Trophoblast cell (in vitro differentiated cells and primary cell): ENCODE measurements at regions not wholly inside any gene's neighbourhood (a gene's known extent, or its start where the extent isn't known, plus 50 kb on each side); places are given as distances from the start of the nearest gene placed in this dataset.

Experiments used
- DNase-seq, 2 donors: peaks; one replicate each; pipeline ENCODE4 v3.0.0-alpha.2; 2016
- H2AFZ ChIP-seq: 2 replicates; pipeline ENCODE4 v1.6.1; 2013; ENCODE audit warnings: low read length, moderate library complexity, mild to moderate bottlenecking; ENCODE audit not compliant: insufficient read depth, poor library complexity
- H2AK5ac ChIP-seq: 2 replicates; pipeline ENCODE4 v1.6.1; 2013; ENCODE audit warnings: mild to moderate bottlenecking, low read length
- H2BK120ac ChIP-seq: 2 replicates; pipeline ENCODE4 v1.6.1; 2013; ENCODE audit warnings: low read length, mild to moderate bottlenecking, moderate library complexity; ENCODE audit not compliant: insufficient read depth, poor library complexity
- H2BK12ac ChIP-seq: 2 replicates; pipeline ENCODE4 v1.6.1; 2013; ENCODE audit warnings: mild to moderate bottlenecking, low read length, moderate library complexity
- H2BK5ac ChIP-seq: 2 replicates; pipeline ENCODE4 v1.6.1; 2013; ENCODE audit warnings: low read length, low read depth, moderate library complexity, mild to moderate bottlenecking; ENCODE audit not compliant: poor library complexity
- H3K14ac ChIP-seq: 2 replicates; pipeline ENCODE4 v1.6.1; 2013; ENCODE audit warnings: mild to moderate bottlenecking, low read length
- H3K18ac ChIP-seq: 2 replicates; pipeline ENCODE4 v1.6.1; 2013; ENCODE audit warnings: mild to moderate bottlenecking, low read length
- H3K23ac ChIP-seq: 2 replicates; pipeline ENCODE4 v1.6.1; 2013; ENCODE audit warnings: low read length
- H3K27ac ChIP-seq: 2 replicates; pipeline ENCODE4 v1.5.1; 2013; ENCODE audit warnings: low read depth, mild to moderate bottlenecking, inconsistent platforms, low read length, moderate library complexity
- H3K27me3 ChIP-seq: 2 replicates; pipeline ENCODE4 v1.6.1; 2013; ENCODE audit warnings: inconsistent platforms, mild to moderate bottlenecking, low read length, moderate library complexity; ENCODE audit not compliant: insufficient read depth
- H3K36me3 ChIP-seq, 2 experiments: 1 replicate in 1 of 2; 2 replicates in 1 of 2; pipeline ENCODE4 v1.6.1; 2013; ENCODE audit warnings: low read length in 2 of 2, mild to moderate bottlenecking in 2 of 2, moderate library complexity in 1 of 2; ENCODE audit not compliant: insufficient read depth in 2 of 2, control insufficient read depth in 1 of 2
- H3K4ac ChIP-seq: 2 replicates; pipeline ENCODE4 v1.6.1; 2013; ENCODE audit warnings: low read depth, mild to moderate bottlenecking, low read length, moderate library complexity
- H3K4me1 ChIP-seq, 2 experiments: 1 replicate in 1 of 2; 2 replicates in 1 of 2; pipeline ENCODE4 v1.6.1; 2013; ENCODE audit warnings: low read length in 2 of 2, mild to moderate bottlenecking in 2 of 2, moderate library complexity in 1 of 2; ENCODE audit not compliant: insufficient read depth in 2 of 2, control insufficient read depth in 1 of 2
- H3K4me2 ChIP-seq: 2 replicates; pipeline ENCODE4 v1.6.1; 2013; ENCODE audit warnings: inconsistent platforms, mild to moderate bottlenecking, low read length, moderate library complexity
- H3K4me3 ChIP-seq: 2 replicates; pipeline ENCODE4 v1.5.1; 2013; ENCODE audit warnings: mild to moderate bottlenecking, low read depth, low read length, inconsistent platforms
- H3K79me1 ChIP-seq: one replicate; pipeline ENCODE4 v1.6.1; 2013; ENCODE audit warnings: low read length
- H3K79me2 ChIP-seq: 2 replicates; pipeline ENCODE4 v1.6.1; 2013; ENCODE audit warnings: low read length, mild to moderate bottlenecking; ENCODE audit not compliant: control insufficient read depth, insufficient read depth, poor library complexity
- H3K9ac ChIP-seq: 2 replicates; pipeline ENCODE4 v1.6.1; 2013; ENCODE audit warnings: mild to moderate bottlenecking, low read length
- H3K9me3 ChIP-seq: 2 replicates; pipeline ENCODE4 v1.6.1; 2013; ENCODE audit warnings: low read depth, mild to moderate bottlenecking, control low read depth, inconsistent platforms, low read length; ENCODE audit not compliant: insufficient read depth
- H4K12ac ChIP-seq: 2 replicates; pipeline ENCODE4 v1.6.1; 2013; ENCODE audit warnings: low read depth, mild to moderate bottlenecking, low read length, moderate library complexity
- H4K8ac ChIP-seq: 2 replicates; pipeline ENCODE4 v1.6.1; 2013; ENCODE audit warnings: low read depth, mild to moderate bottlenecking, low read length, moderate library complexity
- H4K91ac ChIP-seq: one replicate; pipeline ENCODE4 v1.6.1; 2013; ENCODE audit warnings: low read depth, mild to moderate bottlenecking, low read length, moderate library complexity
- WGBS: extraction: QIAGEN DNeasy Blood & Tissue Kit; methylation state at CpG from one replicate; pipeline ENCODE4 v1.1.7; 2013; ENCODE audit warnings: missing lambda C conversion rate; ENCODE audit not compliant: insufficient read length, insufficient coverage; ENCODE audit errors: extremely low coverage; 5-methylcytosine and 5-hydroxymethylcytosine counted together

DNA sequence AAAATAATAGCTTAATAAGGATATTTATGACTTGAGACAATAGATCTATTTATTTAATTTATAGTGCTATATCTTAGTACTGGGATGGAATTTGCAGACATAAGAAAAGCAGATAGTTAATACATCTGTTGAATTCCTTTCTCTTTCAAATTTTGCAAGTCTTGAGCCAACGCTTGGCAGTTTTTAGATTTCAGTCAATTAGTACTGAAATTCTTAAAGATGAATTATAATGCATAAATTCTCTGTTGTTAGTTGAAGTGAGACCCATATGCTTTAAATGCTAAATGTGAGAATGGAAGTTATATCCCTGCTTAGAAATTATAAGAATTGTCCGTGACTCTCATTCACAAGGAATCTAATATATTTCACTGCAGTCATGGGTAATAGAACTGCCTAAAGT is 225.1 kb upstream of the ADGRB3 start:
- no peak overlapping the region for H3K9ac ChIP-seq
- no peak for DNase-seq
- H2BK5ac ChIP-seq = no peak overlapping the region
- no peak overlapping the region for H3K23ac ChIP-seq
- H2AK5ac ChIP-seq = no peak overlapping the region
- H3K4me1 ChIP-seq = no peaks in the 10 kb centered on the region
- no peak overlapping the region for H3K4me2 ChIP-seq
- no peak overlapping the region for H4K12ac ChIP-seq
- no peaks in the 10 kb centered on the region for H3K79me1 ChIP-seq
- WGBS = no CpG with 5 or more reads among the region's 2 CpGs
- no peak overlapping the region for H3K4ac ChIP-seq
- no peak overlapping the region for H2BK120ac ChIP-seq
- H2BK12ac ChIP-seq = no peak overlapping the region
- no peak overlapping the region for H3K14ac ChIP-seq
- no peak overlapping the region for H3K18ac ChIP-seq
- H4K8ac ChIP-seq = no peak overlapping the region
- H2AFZ ChIP-seq = no peak overlapping the region
- H3K4me3 ChIP-seq = no peak overlapping the region
- H3K27me3 ChIP-seq = no peaks in the 10 kb centered on the region
- H3K9me3 ChIP-seq = no peaks in the 10 kb centered on the region
- no peaks in the 10 kb centered on the region for H3K79me2 ChIP-seq
- H3K36me3 ChIP-seq = no peaks in the 10 kb centered on the region
- H4K91ac ChIP-seq = no peak overlapping the region
- no peak overlapping the region for H3K27ac ChIP-seq

DNA sequence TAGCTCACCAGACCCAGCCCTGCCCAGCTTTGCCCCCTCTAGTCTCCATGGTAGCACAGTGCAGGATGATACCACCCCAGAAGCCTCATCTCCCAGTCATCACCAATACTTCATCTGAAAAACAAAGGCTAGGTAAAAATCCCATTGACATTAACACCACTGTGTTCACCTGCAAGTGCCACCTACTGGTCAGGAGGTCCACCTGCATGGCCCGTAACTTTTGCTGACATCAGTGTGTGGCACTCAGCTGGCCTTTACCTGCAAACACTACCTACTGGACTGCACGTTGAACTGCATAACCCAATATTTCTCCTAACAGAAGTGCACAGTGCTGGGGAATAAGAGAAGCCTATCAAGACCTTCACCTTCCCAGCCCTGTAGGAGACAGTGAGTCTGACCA is 234.7 kb upstream of the ADGRB3 start:
- H2AK5ac ChIP-seq = no peak overlapping the region
- no CpG with 5 or more reads among the region's 2 CpGs for WGBS

DNA sequence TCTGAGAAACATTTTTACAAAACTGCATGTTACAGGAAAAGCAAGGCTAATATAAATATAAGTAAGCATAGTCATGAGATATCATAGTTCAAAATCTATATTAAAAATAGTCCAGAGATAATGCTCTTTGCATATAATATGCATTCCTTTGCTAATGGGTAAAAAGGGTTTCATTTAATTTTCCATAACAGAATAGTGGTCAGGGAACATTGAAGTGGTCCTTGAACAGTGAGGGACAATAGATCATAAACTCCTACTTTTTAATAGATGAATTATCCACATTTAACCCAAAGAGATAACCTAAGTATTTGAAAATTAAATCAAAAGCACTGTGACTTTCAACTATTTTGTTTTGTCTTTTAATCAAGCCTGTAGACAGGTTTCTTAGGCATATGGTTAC is 243.1 kb upstream of the ADGRB3 start:
- no peaks in the 10 kb centered on the region for H3K4me1 ChIP-seq

More for the DNA sequence above, 234.7 kb upstream of the ADGRB3 start:
- H2AFZ ChIP-seq = no peak overlapping the region
- H3K36me3 ChIP-seq = no peaks in the 10 kb centered on the region
- no peak overlapping the region for H2BK120ac ChIP-seq
- peaks cover 2% of the 10 kb centered on the region for H3K9me3 ChIP-seq
- no peaks in the 10 kb centered on the region for H3K27me3 ChIP-seq
- no peak overlapping the region for H2BK12ac ChIP-seq
- H3K18ac ChIP-seq = no peak overlapping the region
- no peak overlapping the region for H3K9ac ChIP-seq
- no peaks in the 10 kb centered on the region for H3K4me1 ChIP-seq
- no peak overlapping the region for H4K91ac ChIP-seq
- H3K79me1 ChIP-seq = no peaks in the 10 kb centered on the region
- peak overlapping the region; percentile 46 for H3K23ac ChIP-seq
- H4K12ac ChIP-seq = no peak overlapping the region
- no peak overlapping the region for H2BK5ac ChIP-seq
- no peak for DNase-seq
- H3K4ac ChIP-seq = no peak overlapping the region
- H3K4me2 ChIP-seq = no peak overlapping the region
- H4K8ac ChIP-seq = no peak overlapping the region
- no peaks in the 10 kb centered on the region for H3K79me2 ChIP-seq
- H3K27ac ChIP-seq = no peak overlapping the region
- H3K14ac ChIP-seq = no peak overlapping the region
- no peak overlapping the region for H3K4me3 ChIP-seq

DNA sequence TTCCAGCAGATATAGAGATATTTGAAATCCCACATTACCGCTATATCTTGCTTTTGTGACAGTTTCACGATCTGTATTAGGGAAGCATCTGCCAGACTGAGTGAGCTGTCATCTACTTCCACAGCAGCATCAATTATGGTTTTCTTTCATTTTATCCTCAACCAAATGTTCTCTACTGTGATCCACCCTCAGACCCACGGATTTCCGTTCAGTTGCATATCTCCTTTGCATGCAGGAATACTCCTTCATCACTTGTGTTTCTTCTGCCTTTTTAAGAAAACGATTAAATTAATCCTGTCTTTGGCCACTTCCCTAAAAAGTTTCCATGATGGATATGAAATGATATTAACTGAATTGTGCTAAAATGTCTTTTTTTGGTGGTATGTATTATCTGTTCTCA is 262.1 kb upstream of the ADGRB3 start:
- H4K91ac ChIP-seq = no peak overlapping the region
- H3K9ac ChIP-seq = no peak overlapping the region
- no peaks in the 10 kb centered on the region for H3K4me1 ChIP-seq
- H3K4me2 ChIP-seq = no peak overlapping the region
- no peak overlapping the region for H3K4me3 ChIP-seq
- no peaks in the 10 kb centered on the region for H3K79me2 ChIP-seq
- no peak for DNase-seq
- H4K8ac ChIP-seq = no peak overlapping the region
- H3K14ac ChIP-seq = no peak overlapping the region
- H3K4ac ChIP-seq = no peak overlapping the region
- H2BK12ac ChIP-seq = no peak overlapping the region
- no peak overlapping the region for H3K23ac ChIP-seq
- no peak overlapping the region for H2AFZ ChIP-seq
- no CpG with 5 or more reads among the region's 5 CpGs for WGBS
- H3K18ac ChIP-seq = no peak overlapping the region
- H3K36me3 ChIP-seq = no peaks in the 10 kb centered on the region
- H2BK5ac ChIP-seq = no peak overlapping the region
- H4K12ac ChIP-seq = no peak overlapping the region
- no peak overlapping the region for H2BK120ac ChIP-seq
- H3K9me3 ChIP-seq = no peaks in the 10 kb centered on the region
- no peaks in the 10 kb centered on the region for H3K27me3 ChIP-seq
- no peaks in the 10 kb centered on the region for H3K79me1 ChIP-seq
- no peak overlapping the region for H3K27ac ChIP-seq
- no peak overlapping the region for H2AK5ac ChIP-seq

More for the DNA sequence above, 243.1 kb upstream of the ADGRB3 start:
- no peak overlapping the region for H3K27ac ChIP-seq
- no peaks in the 10 kb centered on the region for H3K36me3 ChIP-seq
- no peak overlapping the region for H4K91ac ChIP-seq
- no peaks in the 10 kb centered on the region for H3K79me2 ChIP-seq
- no peak overlapping the region for H2AK5ac ChIP-seq
- no peak overlapping the region for H3K4ac ChIP-seq
- H3K4me2 ChIP-seq = no peak overlapping the region
- H3K9ac ChIP-seq = no peak overlapping the region
- no peak overlapping the region for H3K23ac ChIP-seq
- DNase-seq = no peak
- H3K14ac ChIP-seq = no peak overlapping the region
- H3K79me1 ChIP-seq = no peaks in the 10 kb centered on the region
- no peak overlapping the region for H2BK12ac ChIP-seq
- no peak overlapping the region for H4K8ac ChIP-seq
- no peaks in the 10 kb centered on the region for H3K27me3 ChIP-seq
- no peak overlapping the region for H2BK5ac ChIP-seq
- no peak overlapping the region for H3K4me3 ChIP-seq
- no peak overlapping the region for H2BK120ac ChIP-seq
- H4K12ac ChIP-seq = no peak overlapping the region
- H3K18ac ChIP-seq = no peak overlapping the region
- H2AFZ ChIP-seq = no peak overlapping the region
- no peaks in the 10 kb centered on the region for H3K9me3 ChIP-seq
